GM21447 (cell line): ENCODE measurements at regions not wholly inside any gene's neighbourhood (a gene's known extent, or its start where the extent isn't known, plus 50 kb on each side); places are given as distances from the start of the nearest gene placed in this dataset.
"Not testable (repeated sequence)": the region's sequence is repeated elsewhere in the genome, so short reads cannot be mapped to it uniquely, and the experiment has no call there.

Source experiments
- ATAC-seq: cut with Tn5 transposase; IDR thresholded peaks from one replicate; pipeline ENCODE4 v1.9.1; 2021; ENCODE audit not compliant: unreplicated experiment

GRCh38 chr21:35298757-35299156, 249.7 kb upstream of the RUNX1 start:
- ATAC-seq: no peak

GRCh38 chr21:35297665-35298064, 248.6 kb upstream of the RUNX1 start:
- ATAC-seq: no peak

- ATAC-seq: no peak
These were observed 245.3 kb upstream of the RUNX1 start for GRCh38 chr21:35294231-35294898.

- no peak for ATAC-seq
These were observed 243.0 kb upstream of the RUNX1 start for GRCh38 chr21:35291973-35292627.

- no peak for ATAC-seq
These were observed 241.9 kb upstream of the RUNX1 start for GRCh38 chr21:35291034-35291433.

GRCh38 chr21:35288238-35288637, 239.1 kb upstream of the RUNX1 start:
- no peak for ATAC-seq

- no peak for ATAC-seq
These were observed 235.1 kb upstream of the RUNX1 start for GRCh38 chr21:35284199-35284598.

- ATAC-seq: no peak
These were observed 233.8 kb upstream of the RUNX1 start for GRCh38 chr21:35282944-35283343.

GRCh38 chr21:35281956-35282355, 232.9 kb upstream of the RUNX1 start:
- no peak for ATAC-seq

- ATAC-seq: no peak
These were observed 231.1 kb upstream of the RUNX1 start for GRCh38 chr21:35280231-35280630.

GRCh38 chr21:35275776-35276175, 226.7 kb upstream of the RUNX1 start:
- ATAC-seq: no peak

- ATAC-seq: no peak
These were observed 225.8 kb upstream of the RUNX1 start for GRCh38 chr21:35274923-35275322.

- no peak for ATAC-seq
These were observed 225.0 kb upstream of the RUNX1 start for GRCh38 chr21:35274090-35274489.

- ATAC-seq: no peak
These were observed 224.2 kb upstream of the RUNX1 start for GRCh38 chr21:35273333-35273732.

- not testable (repeated sequence) for ATAC-seq
These were observed 222.4 kb upstream of the RUNX1 start for GRCh38 chr21:35271344-35272118.

- no peak for ATAC-seq
These were observed 219.7 kb upstream of the RUNX1 start for GRCh38 chr21:35268817-35269216.

GRCh38 chr21:35268261-35268660, 219.2 kb upstream of the RUNX1 start:
- ATAC-seq: no peak

- no peak for ATAC-seq
These were observed 217.4 kb upstream of the RUNX1 start for GRCh38 chr21:35266546-35266945.

GRCh38 chr21:35265170-35265877, 216.2 kb upstream of the RUNX1 start:
- ATAC-seq: no peak

GRCh38 chr21:35259457-35259856, 210.4 kb upstream of the RUNX1 start:
- no peak for ATAC-seq

GRCh38 chr21:35258521-35258920, 209.4 kb upstream of the RUNX1 start:
- no peak for ATAC-seq
